ENCODE measurements at regions not wholly inside any gene's neighbourhood (a gene's known extent, or its start where the extent isn't known, plus 50 kb on each side); places are given as distances from the start of the nearest gene placed in this dataset.

- TF ChIP-seq CTCF (conservative IDR thresholded peaks at IDR 0.05) (no peak), EZH2 (IDR thresholded peaks at IDR 0.05; ENCODE audit: low read depth) (no peak)
These were observed 90.5 kb downstream of the RBM43 start for GRCh38 chr2:151171186-151171585.

All from PC-9 (cell line).